SK-N-SH (cell line): ENCODE measurements at regions not wholly inside any gene's neighbourhood (a gene's known extent, or its start where the extent isn't known, plus 50 kb on each side); places are given as distances from the start of the nearest gene placed in this dataset.

Experiments
- CTCF ChIA-PET: fragments of 300-600, 350-600 bp; formaldehyde crosslinking; extraction: SDS; loops from one replicate; lab custom pipeline; 2021; lab: Yijun Ruan, JAX
- POLR2A ChIA-PET: fragments of 350-600 bp; sonication (Branson Sonifier 250); formaldehyde crosslinking; extraction: SDS; loops from one replicate; lab custom pipeline; 2020; ENCODE audit warnings: antibody characterized with exemption, inconsistent platforms; lab: Yijun Ruan, JAX
- DNase-seq: peaks from one replicate; pipeline ENCODE4 v3.0.0; 2012
- H2AFZ ChIP-seq: fragments of 200-600 bp; sonication (generic); 2 replicates; pipeline ENCODE4 v1.8.1; 2016; ENCODE audit warnings: antibody characterized with exemption, mild to moderate bottlenecking, low read depth
- H3F3A ChIP-seq: fragments of 200-600 bp; sonication (generic); replicated peaks from 2 replicates; pipeline ENCODE3; 2016; ENCODE audit warnings: antibody characterized with exemption, mild to moderate bottlenecking; ENCODE audit not compliant: insufficient read depth
- H3K27ac ChIP-seq, 2 experiments: fragments of 200-500 bp in 1 of 2; fragments of 200-600 bp in 1 of 2; sonication (Bioruptor generic) in 1 of 2; sonication (generic), shearing (Covaris generic) in 1 of 2; 2 replicates each; pipeline versions ENCODE4 v1.5.1 to v1.6.1; 2014 to 2016; ENCODE audit warnings: low read depth in 2 of 2, inconsistent platforms in 1 of 2, low read length in 1 of 2, mild to moderate bottlenecking in 1 of 2, mixed read lengths in 1 of 2
- H3K27me3 ChIP-seq: fragments of 200-600 bp; sonication (generic), shearing (Covaris generic); 2 replicates; pipeline ENCODE4 v1.6.1; 2016; ENCODE audit warnings: mixed run types; ENCODE audit not compliant: insufficient read depth
- H3K36me3 ChIP-seq, 2 experiments: fragments of 200-500 bp in 1 of 2; fragments of 200-600 bp in 1 of 2; sonication (Bioruptor generic) in 1 of 2; sonication (generic) in 1 of 2; replicated peaks in 1 of 2; 2 replicates each; pipeline versions ENCODE3 to v1.5.1; 2014 to 2016; ENCODE audit warnings: low read length in 1 of 2, mild to moderate bottlenecking in 1 of 2; ENCODE audit not compliant: insufficient read depth in 2 of 2, control insufficient read depth in 1 of 2
- H3K4me1 ChIP-seq, 2 experiments: fragments of 200-500 bp in 1 of 2; fragments of 200-600 bp in 1 of 2; sonication (Bioruptor generic) in 1 of 2; sonication (generic), shearing (Covaris generic) in 1 of 2; 2 replicates each; pipeline versions ENCODE4 v1.5.1 to v1.6.1; 2014 to 2016; ENCODE audit warnings: low read depth in 1 of 2, low read length in 1 of 2, mixed run types in 1 of 2; ENCODE audit not compliant: insufficient read depth in 2 of 2, control insufficient read depth in 1 of 2
- H3K4me2 ChIP-seq: fragments of 200-600 bp; sonication (generic), shearing (Covaris generic); 2 replicates; pipeline ENCODE4 v1.6.1; 2017; ENCODE audit warnings: mixed run types
- H3K4me3 ChIP-seq, 2 experiments: fragments of 200-500 bp in 1 of 2; fragments of 200-600 bp in 1 of 2; sonication (Bioruptor generic) in 1 of 2; sonication (generic), shearing (Covaris generic) in 1 of 2; 2 replicates each; pipeline versions ENCODE4 v1.5.1 to v1.8.1; 2014 to 2016; ENCODE audit warnings: low read depth in 2 of 2, inconsistent platforms in 1 of 2, low read length in 1 of 2, mild to moderate bottlenecking in 1 of 2, mixed read lengths in 1 of 2, moderate library complexity in 1 of 2
- H3K79me2 ChIP-seq: fragments of 200-600 bp; sonication (generic); 2 replicates; pipeline ENCODE4 v1.8.1; 2017; ENCODE audit warnings: mild to moderate bottlenecking; ENCODE audit not compliant: insufficient read depth
- H3K9ac ChIP-seq: fragments of 200-600 bp; sonication (generic); 2 replicates; pipeline ENCODE4 v1.6.1; 2017; ENCODE audit warnings: mixed run types
- H3K9me2 ChIP-seq: fragments of 200-600 bp; sonication (generic); 2 replicates; pipeline ENCODE4 v1.6.1; 2017; ENCODE audit warnings: mixed run types
- H3K9me3 ChIP-seq: fragments of 200-600 bp; sonication (generic); 2 replicates; pipeline ENCODE4 v1.6.1; 2017; ENCODE audit warnings: mixed run types, mild to moderate bottlenecking, moderate library complexity
- H4K20me1 ChIP-seq: fragments of 200-600 bp; sonication (generic); 2 replicates; pipeline ENCODE4 v1.6.1; 2017; ENCODE audit warnings: mild to moderate bottlenecking, mixed run types; ENCODE audit not compliant: insufficient read depth
- FOSL2 ChIP-seq: IDR thresholded peaks from 2 replicates; pipeline ENCODE4 v1.4.0; 2012; ENCODE audit warnings: low read depth, mild to moderate bottlenecking, moderate library complexity, borderline replicate concordance
- FOXJ3 ChIP-seq: sonication (generic); formaldehyde crosslinking; IDR thresholded peaks from 2 replicates; pipeline ENCODE4 v1.5.1; 2020; ENCODE audit warnings: mild to moderate bottlenecking, missing genetic modification reagents
- GATA2 ChIP-seq: sonication (generic); formaldehyde crosslinking; IDR thresholded peaks from 2 replicates; pipeline ENCODE4 v1.5.0; 2020; ENCODE audit warnings: mild to moderate bottlenecking, missing genetic modification reagents
- JUND ChIP-seq: IDR thresholded peaks from 2 replicates; pipeline ENCODE4 v1.4.0; 2012
- MEF2A ChIP-seq: IDR thresholded peaks from 2 replicates; pipeline ENCODE4 v1.4.0; 2012; ENCODE audit warnings: low read depth, borderline replicate concordance
- MXI1 ChIP-seq: IDR thresholded peaks from 2 replicates; pipeline ENCODE4 v1.6.1; 2012; ENCODE audit warnings: mild to moderate bottlenecking, low read depth, low read length, improper control_type of control experiment
- NRF1 ChIP-seq: IDR thresholded peaks from 2 replicates; pipeline ENCODE4 v1.6.1; 2012; ENCODE audit warnings: low read depth, mild to moderate bottlenecking, low read length
- POLR2AphosphoS5 ChIP-seq: IDR thresholded peaks from 2 replicates; pipeline ENCODE4 v1.6.1; 2012; ENCODE audit warnings: low read depth, low read length
- RAD21 ChIP-seq: IDR thresholded peaks from 2 replicates; pipeline ENCODE4 v1.6.1; 2012; ENCODE audit warnings: mild to moderate bottlenecking, low read length
- RCOR1 ChIP-seq: fragments of 150-350 bp; IDR thresholded peaks from 2 replicates; pipeline ENCODE4 v1.6.1; 2017; ENCODE audit warnings: antibody characterized with exemption, low read length
- REST ChIP-seq: IDR thresholded peaks from 2 replicates; pipeline ENCODE4 v1.6.1; 2012; ENCODE audit warnings: mild to moderate bottlenecking, low read depth, low read length, moderate library complexity
- RXRA ChIP-seq: IDR thresholded peaks from 2 replicates; pipeline ENCODE4 v1.4.0; 2012; ENCODE audit warnings: low read depth, mild to moderate bottlenecking, borderline replicate concordance
- SIN3A ChIP-seq: IDR thresholded peaks from 2 replicates; pipeline ENCODE4 v1.6.1; 2012; ENCODE audit warnings: low read depth, mild to moderate bottlenecking, low read length, moderate library complexity, borderline replicate concordance
- SMC3 ChIP-seq: IDR thresholded peaks from 2 replicates; pipeline ENCODE4 v1.6.1; 2012; ENCODE audit warnings: low read depth, low read length, improper control_type of control experiment
- TAF1 ChIP-seq: IDR thresholded peaks from 2 replicates; pipeline ENCODE4 v1.6.1; 2012; ENCODE audit warnings: low read depth, mild to moderate bottlenecking, low read length, moderate library complexity, borderline replicate concordance
- TCF12 ChIP-seq: IDR thresholded peaks from 2 replicates; pipeline ENCODE4 v1.4.0; 2012
- TEAD4 ChIP-seq: IDR thresholded peaks from 2 replicates; pipeline ENCODE4 v1.4.0; 2012; ENCODE audit warnings: mild to moderate bottlenecking, borderline replicate concordance; ENCODE audit not compliant: insufficient read depth
- USF2 ChIP-seq: fragments of 150-350 bp; IDR thresholded peaks from 2 replicates; pipeline ENCODE4 v1.6.1; 2017; ENCODE audit warnings: antibody characterized with exemption, low read length, low read depth, borderline replicate concordance
- WGBS: methylation state at CpG from one replicate; pipeline ENCODE4 v1.1.6; 2017; ENCODE audit warnings: low lambda C conversion rate; 5-methylcytosine and 5-hydroxymethylcytosine counted together
- TF ChIP-seq, protein P1 (sequence below): IDR thresholded peaks from 2 replicates; pipeline ENCODE4 v1.4.0; 2012; ENCODE audit warnings: low read depth
- TF ChIP-seq, protein P2 (sequence below): fragments of 200-600 bp; sonication (generic); IDR thresholded peaks from 2 replicates; pipeline ENCODE4 v1.6.1; 2017; ENCODE audit warnings: antibody characterized with exemption, mild to moderate bottlenecking, moderate library complexity
- TF ChIP-seq, protein P3 (sequence below): fragments of 150-350 bp; IDR thresholded peaks from 2 replicates; pipeline ENCODE4 v1.6.1; 2016; ENCODE audit warnings: mild to moderate bottlenecking, low read depth, low read length

- 77% methylated on average over 3 of the region's 3 CpGs for WGBS
- Histone ChIP-seq H4K20me1 (no peaks in the 10 kb centered on the region), H3K27me3 (no peaks in the 10 kb centered on the region), H3K9me2 (no peaks in the 10 kb centered on the region), H3K36me3 (no peaks in the 10 kb centered on the region), H2AFZ (no peak overlapping the region)
- no peak for TF ChIP-seq JUND
- TF ChIP-seq TEAD4 = no peak
- no peak for TF ChIP-seq RAD21
- no peak for TF ChIP-seq NRF1
- TF ChIP-seq FOSL2 = no peak
- TF ChIP-seq GATA2 (CRISPR knock-in tag) = no peak
- TF ChIP-seq MEF2A = no peak
- TF ChIP-seq SIN3A = no peak
- TF ChIP-seq FOXJ3 = no peak
- TF ChIP-seq, protein P1, sequence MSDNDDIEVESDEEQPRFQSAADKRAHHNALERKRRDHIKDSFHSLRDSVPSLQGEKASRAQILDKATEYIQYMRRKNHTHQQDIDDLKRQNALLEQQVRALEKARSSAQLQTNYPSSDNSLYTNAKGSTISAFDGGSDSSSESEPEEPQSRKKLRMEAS = no peak
- TF ChIP-seq, protein P2, sequence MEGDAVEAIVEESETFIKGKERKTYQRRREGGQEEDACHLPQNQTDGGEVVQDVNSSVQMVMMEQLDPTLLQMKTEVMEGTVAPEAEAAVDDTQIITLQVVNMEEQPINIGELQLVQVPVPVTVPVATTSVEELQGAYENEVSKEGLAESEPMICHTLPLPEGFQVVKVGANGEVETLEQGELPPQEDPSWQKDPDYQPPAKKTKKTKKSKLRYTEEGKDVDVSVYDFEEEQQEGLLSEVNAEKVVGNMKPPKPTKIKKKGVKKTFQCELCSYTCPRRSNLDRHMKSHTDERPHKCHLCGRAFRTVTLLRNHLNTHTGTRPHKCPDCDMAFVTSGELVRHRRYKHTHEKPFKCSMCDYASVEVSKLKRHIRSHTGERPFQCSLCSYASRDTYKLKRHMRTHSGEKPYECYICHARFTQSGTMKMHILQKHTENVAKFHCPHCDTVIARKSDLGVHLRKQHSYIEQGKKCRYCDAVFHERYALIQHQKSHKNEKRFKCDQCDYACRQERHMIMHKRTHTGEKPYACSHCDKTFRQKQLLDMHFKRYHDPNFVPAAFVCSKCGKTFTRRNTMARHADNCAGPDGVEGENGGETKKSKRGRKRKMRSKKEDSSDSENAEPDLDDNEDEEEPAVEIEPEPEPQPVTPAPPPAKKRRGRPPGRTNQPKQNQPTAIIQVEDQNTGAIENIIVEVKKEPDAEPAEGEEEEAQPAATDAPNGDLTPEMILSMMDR = no peak
- TF ChIP-seq POLR2AphosphoS5 = no peak
- TF ChIP-seq, all 33 proteins: peak for 0
- Histone ChIP-seq H3F3A (no peaks in the 10 kb centered on the region), H3K9me3 (no peaks in the 10 kb centered on the region), H3K4me2 (no peak overlapping the region), H3K27ac (no peak overlapping the region), H3K9ac (no peak overlapping the region), H3K79me2 (no peaks in the 10 kb centered on the region), H3K4me3 (no peak overlapping the region), H3K4me1 (peaks cover 0 to 6% of the 10 kb centered on the region in 2 experiments; a peak in 2 of 4 replicates)
- CTCF ChIA-PET = no interaction called here
- POLR2A ChIA-PET = no interaction called here
- DNase-seq = no peak
Observed at GRCh38 chr9:106733828-106734380, 129.1 kb upstream of the ZNF462 start.

- Histone ChIP-seq H3K36me3 (no peaks in the 10 kb centered on the region), H3K9me2 (no peaks in the 10 kb centered on the region), H3K4me3 (no peak overlapping the region), H4K20me1 (no peaks in the 10 kb centered on the region), H3K27me3 (no peaks in the 10 kb centered on the region), H2AFZ (no peak overlapping the region), H3F3A (no peaks in the 10 kb centered on the region), H3K79me2 (no peaks in the 10 kb centered on the region), H3K4me1 (peaks cover 0 to under 1% of the 10 kb centered on the region in 2 experiments; a peak in 2 of 4 replicates), H3K9me3 (no peaks in the 10 kb centered on the region), H3K9ac (no peak overlapping the region), H3K4me2 (no peak overlapping the region), H3K27ac (no peak overlapping the region)
- CTCF ChIA-PET = no interaction called here
- POLR2A ChIA-PET = no interaction called here
- DNase-seq = no peak
- 48% methylated on average over 3 of the region's 3 CpGs for WGBS
- TF ChIP-seq POLR2AphosphoS5 (no peak), JUND (no peak), TCF12 (no peak), RCOR1 (no peak), RXRA (no peak), GATA2 (CRISPR knock-in tag) (no peak), SIN3A (no peak), TAF1 (no peak), USF2 (no peak), MEF2A (no peak), SMC3 (no peak), MXI1 (no peak), REST (no peak)
- TF ChIP-seq, protein P3, sequence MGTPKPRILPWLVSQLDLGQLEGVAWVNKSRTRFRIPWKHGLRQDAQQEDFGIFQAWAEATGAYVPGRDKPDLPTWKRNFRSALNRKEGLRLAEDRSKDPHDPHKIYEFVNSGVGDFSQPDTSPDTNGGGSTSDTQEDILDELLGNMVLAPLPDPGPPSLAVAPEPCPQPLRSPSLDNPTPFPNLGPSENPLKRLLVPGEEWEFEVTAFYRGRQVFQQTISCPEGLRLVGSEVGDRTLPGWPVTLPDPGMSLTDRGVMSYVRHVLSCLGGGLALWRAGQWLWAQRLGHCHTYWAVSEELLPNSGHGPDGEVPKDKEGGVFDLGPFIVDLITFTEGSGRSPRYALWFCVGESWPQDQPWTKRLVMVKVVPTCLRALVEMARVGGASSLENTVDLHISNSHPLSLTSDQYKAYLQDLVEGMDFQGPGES = no peak
Observed at GRCh38 chr9:106737516-106737915, 125.5 kb upstream of the ZNF462 start.
